H1 (cell line): ENCODE measurements at regions not wholly inside any gene's neighbourhood (a gene's known extent, or its start where the extent isn't known, plus 50 kb on each side); places are given as distances from the start of the nearest gene placed in this dataset.

Experiments used
- CTCF ChIA-PET: fragments of 300-600 bp; sonication (Branson Sonifier 250); formaldehyde crosslinking; loops from one replicate; lab custom pipeline; 2021; ENCODE audit not compliant: partially characterized antibody; lab: Charles Lee
- POLR2A ChIA-PET: fragments of 300-600 bp; sonication (Branson Sonifier 250); formaldehyde crosslinking; loops from one replicate; lab custom pipeline; 2021; ENCODE audit warnings: inconsistent platforms; ENCODE audit not compliant: partially characterized antibody; lab: Charles Lee
- DNase-seq, 2 experiments: peaks; one replicate each; pipeline versions ENCODE4 v3.0.0 to v3.0.0-alpha.2; 2010 to 2022; ENCODE audit warnings: low spot score in 2 of 2, low read depth in 1 of 2, mixed read lengths in 1 of 2
- FAIRE-seq: peaks from 2 replicates; lab custom pipeline; 2011; peaks lifted over from hg19 to GRCh38; lab: Jason Lieb, UNC
- H2AFZ ChIP-seq: 2 replicates; pipeline ENCODE4 v1.8.1; 2012; ENCODE audit warnings: low read length, inconsistent platforms
- H2AK5ac ChIP-seq: 2 replicates; pipeline ENCODE4 v1.6.1; 2013; ENCODE audit warnings: low read depth, low read length
- H2BK120ac ChIP-seq: replicated peaks from 2 replicates; pipeline ENCODE3; 2013; ENCODE audit warnings: low read depth, low read length, inconsistent platforms
- H2BK12ac ChIP-seq: 2 replicates; pipeline ENCODE4 v1.6.1; 2013; ENCODE audit warnings: low read depth, low read length
- H2BK15ac ChIP-seq: 2 replicates; pipeline ENCODE4 v1.6.1; 2013; ENCODE audit warnings: low read length
- H2BK20ac ChIP-seq: 2 replicates; pipeline ENCODE4 v1.6.1; 2013; ENCODE audit warnings: low read length
- H2BK5ac ChIP-seq: 2 replicates; pipeline ENCODE4 v1.6.1; 2013; ENCODE audit warnings: low read depth, low read length
- H3K14ac ChIP-seq: 2 replicates; pipeline ENCODE4 v1.6.1; 2013; ENCODE audit warnings: inconsistent platforms; ENCODE audit not compliant: insufficient read length
- H3K18ac ChIP-seq: 2 replicates; pipeline ENCODE4 v1.6.1; 2013; ENCODE audit warnings: low read length; ENCODE audit errors: extremely low read depth
- H3K23ac ChIP-seq: 2 replicates; pipeline ENCODE4 v1.6.1; 2013; ENCODE audit warnings: inconsistent platforms; ENCODE audit not compliant: insufficient read length
- H3K23me2 ChIP-seq: 2 replicates; pipeline ENCODE4 v1.6.1; 2013; ENCODE audit warnings: low read depth, low read length
- H3K27ac ChIP-seq: 2 replicates; pipeline ENCODE4 v1.6.1; 2011; ENCODE audit warnings: low read depth, low read length, inconsistent platforms
- H3K27me3 ChIP-seq, 4 experiments: replicated peaks in 1 of 4; 1 replicate in 1 of 4; 2 replicates in 3 of 4; pipeline versions ENCODE4 v1.6.1 to v1.8.1; 2011 to 2013; ENCODE audit warnings: low read length in 3 of 4, mild to moderate bottlenecking in 3 of 4, inconsistent platforms in 2 of 4, mixed read lengths in 2 of 4, moderate library complexity in 1 of 4; ENCODE audit not compliant: control insufficient read depth in 3 of 4, insufficient read depth in 3 of 4; ENCODE audit errors: extremely low read depth in 1 of 4
- H3K36me3 ChIP-seq, 4 experiments: 2 replicates each; pipeline versions ENCODE4 v1.6.1 to v1.8.1; 2011 to 2013; ENCODE audit warnings: mild to moderate bottlenecking in 4 of 4, low read length in 3 of 4, moderate library complexity in 2 of 4, control low read depth in 1 of 4, inconsistent platforms in 1 of 4; ENCODE audit not compliant: insufficient read depth in 4 of 4, control insufficient read depth in 2 of 4
- H3K4ac ChIP-seq: replicated peaks from 2 replicates; pipeline ENCODE3; 2013; ENCODE audit warnings: low read length, low read depth, mixed read lengths, inconsistent platforms; ENCODE audit not compliant: insufficient read length
- H3K4me1 ChIP-seq, 4 experiments: replicated peaks in 1 of 4; 1 replicate in 1 of 4; 2 replicates in 3 of 4; pipeline versions ENCODE4 v1.6.1 to v1.8.1; 2011 to 2013; ENCODE audit warnings: low read length in 3 of 4, inconsistent platforms in 2 of 4, mixed read lengths in 1 of 4; ENCODE audit not compliant: insufficient read depth in 4 of 4, control insufficient read depth in 3 of 4
- H3K4me2 ChIP-seq, 2 experiments: 2 replicates each; pipeline versions ENCODE4 v1.6.1 to v1.8.1; 2011 to 2013; ENCODE audit warnings: low read depth in 2 of 2, low read length in 2 of 2, control low read depth in 1 of 2, inconsistent platforms in 1 of 2, mild to moderate bottlenecking in 1 of 2; ENCODE audit not compliant: insufficient read depth in 1 of 2
- H3K4me3 ChIP-seq, 4 experiments: fragments of 200-600, 300-600 bp in 1 of 4; sonication (generic), shearing (Covaris generic), sonication (Bioruptor Twin) in 1 of 4; 2 replicates each; pipeline versions ENCODE4 v1.5.1 to v1.8.1; 2011 to 2016; ENCODE audit warnings: low read length in 4 of 4, low read depth in 3 of 4, control low read depth in 2 of 4, inconsistent platforms in 2 of 4, mild to moderate bottlenecking in 2 of 4, mixed read lengths in 1 of 4, moderate library complexity in 1 of 4; ENCODE audit not compliant: insufficient read depth in 2 of 4; ENCODE audit errors: extremely low read depth in 1 of 4
- H3K56ac ChIP-seq: replicated peaks from 2 replicates; pipeline ENCODE3; 2013; ENCODE audit warnings: low read depth, mild to moderate bottlenecking, mixed read lengths, low read length, inconsistent platforms; ENCODE audit not compliant: insufficient read length
- H3K79me1 ChIP-seq: 2 replicates; pipeline ENCODE4 v1.6.1; 2013; ENCODE audit warnings: low read depth, low read length, control low read depth
- H3K79me2 ChIP-seq, 2 experiments: 2 replicates each; pipeline versions ENCODE4 v1.6.1 to v1.8.1; 2012 to 2013; ENCODE audit warnings: low read length in 2 of 2, mild to moderate bottlenecking in 2 of 2, inconsistent platforms in 1 of 2; ENCODE audit not compliant: insufficient read depth in 2 of 2, control insufficient read depth in 1 of 2
- H3K9ac ChIP-seq, 4 experiments: replicated peaks in 1 of 4; 1 replicate in 1 of 4; 2 replicates in 3 of 4; pipeline versions ENCODE4 v1.6.1 to v1.8.1; 2011 to 2013; ENCODE audit warnings: low read depth in 3 of 4, low read length in 3 of 4, control low read depth in 2 of 4, mild to moderate bottlenecking in 2 of 4, moderate library complexity in 2 of 4, inconsistent platforms in 1 of 4; ENCODE audit errors: extremely low read depth in 1 of 4
- H3K9me3 ChIP-seq, 2 experiments: 2 replicates each; pipeline versions ENCODE4 v1.6.1 to v1.8.1; 2012 to 2013; ENCODE audit warnings: mild to moderate bottlenecking in 2 of 2, moderate library complexity in 2 of 2, control low read depth in 1 of 2, inconsistent platforms in 1 of 2, low read depth in 1 of 2, low read length in 1 of 2, mixed read lengths in 1 of 2; ENCODE audit not compliant: insufficient read depth in 2 of 2
- H4K20me1 ChIP-seq, 2 experiments: replicated peaks in 1 of 2; 2 replicates each; pipeline versions ENCODE3 to v1.8.1; 2011 to 2013; ENCODE audit warnings: inconsistent platforms in 2 of 2, low read length in 2 of 2, mild to moderate bottlenecking in 1 of 2; ENCODE audit not compliant: insufficient read depth in 2 of 2, control insufficient read depth in 1 of 2
- H4K5ac ChIP-seq: 2 replicates; pipeline ENCODE4 v1.6.1; 2013; ENCODE audit warnings: low read length, low read depth, mixed read lengths, inconsistent platforms; ENCODE audit not compliant: insufficient read length
- H4K8ac ChIP-seq: 2 replicates; pipeline ENCODE4 v1.8.0; 2013; ENCODE audit warnings: mild to moderate bottlenecking, moderate library complexity, low read length, inconsistent platforms; ENCODE audit not compliant: insufficient read depth; ENCODE audit errors: extremely low read depth
- H4K91ac ChIP-seq: replicated peaks from 2 replicates; pipeline ENCODE3; 2013; ENCODE audit warnings: low read length, mixed read lengths, inconsistent platforms; ENCODE audit not compliant: insufficient read length
- BACH1 ChIP-seq: IDR thresholded peaks from 2 replicates; pipeline ENCODE4 v1.6.1; 2012; ENCODE audit warnings: low read length, improper control_type of control experiment
- BRCA1 ChIP-seq: IDR thresholded peaks from 2 replicates; pipeline ENCODE4 v1.6.1; 2012; ENCODE audit warnings: low read depth, low read length, improper control_type of control experiment
- CREB1 ChIP-seq: IDR thresholded peaks from 2 replicates; pipeline ENCODE4 v1.6.1; 2012; ENCODE audit warnings: inconsistent platforms
- CTBP2 ChIP-seq: IDR thresholded peaks from 2 replicates; pipeline ENCODE4 v1.7.0; 2011; ENCODE audit warnings: borderline replicate concordance, mild to moderate bottlenecking, moderate library complexity, mixed read lengths, low read length; ENCODE audit not compliant: insufficient read depth, insufficient read length
- GTF2F1 ChIP-seq: IDR thresholded peaks from 2 replicates; pipeline ENCODE4 v1.6.1; 2012; ENCODE audit warnings: low read depth, low read length, improper control_type of control experiment, borderline replicate concordance
- JUN ChIP-seq: IDR thresholded peaks from 2 replicates; pipeline ENCODE4 v1.6.1; 2011; ENCODE audit warnings: low read depth, mild to moderate bottlenecking, improper control_type of control experiment, low read length
- KDM1A ChIP-seq: fragments of 200-600, 300-600 bp; sonication (generic); IDR thresholded peaks from 2 replicates; pipeline ENCODE4 v1.7.1; 2016; ENCODE audit warnings: mild to moderate bottlenecking, low read length, borderline replicate concordance
- MAFK ChIP-seq: IDR thresholded peaks from 2 replicates; pipeline ENCODE4 v1.6.1; 2012; ENCODE audit warnings: low read depth, mild to moderate bottlenecking, improper control_type of control experiment, low read length
- POLR2A ChIP-seq, 2 experiments: IDR thresholded peaks; 1 replicate in 1 of 2; 2 replicates in 1 of 2; pipeline ENCODE4 v1.6.1; 2011; ENCODE audit warnings: low read depth in 2 of 2, low read length in 2 of 2, mild to moderate bottlenecking in 2 of 2; ENCODE audit errors: control extremely low read depth in 1 of 2
- SIX5 ChIP-seq: IDR thresholded peaks from 2 replicates; pipeline ENCODE4 v1.6.1; 2011; ENCODE audit warnings: mild to moderate bottlenecking, low read depth, low read length
- TBP ChIP-seq: IDR thresholded peaks from 2 replicates; pipeline ENCODE4 v1.6.1; 2011; ENCODE audit warnings: low read depth, low read length, improper control_type of control experiment
- USF2 ChIP-seq: IDR thresholded peaks from 2 replicates; pipeline ENCODE4 v1.6.1; 2011; ENCODE audit warnings: low read length, improper control_type of control experiment
- WGBS, 2 experiments: shearing (Covaris generic) in 1 of 2; methylation state at CpG; one replicate each; pipeline versions ENCODE4 v1.1.6 to v1.1.7; 2013 to 2015; ENCODE audit warnings: low lambda C conversion rate in 2 of 2, mixed read lengths in 2 of 2, inconsistent platforms in 1 of 2, low coverage in 1 of 2, missing lambda C conversion rate in 1 of 2; ENCODE audit not compliant: insufficient replicate concordance in 2 of 2, insufficient coverage in 1 of 2, insufficient read length in 1 of 2; ENCODE audit errors: extremely low coverage in 1 of 2, missing lambda C conversion rate in 1 of 2; 5-methylcytosine and 5-hydroxymethylcytosine counted together

- H2AFZ ChIP-seq: no peak overlapping the region
- no peak overlapping the region for H2BK20ac ChIP-seq
- no peaks in the 10 kb centered on the region; a peak in 2 of 7 replicates for H3K4me1 ChIP-seq
- FAIRE-seq: no peak
- H4K5ac ChIP-seq: no peak overlapping the region
- no peaks in the 10 kb centered on the region for H3K79me2 ChIP-seq
- no peak overlapping the region for H4K8ac ChIP-seq
- ChIA-PET CTCF (interaction anchor here (1.0 kb wide), 1 partner anchor 725 kb away, joined by 3 read pairs; no protein-coding TSS in a partner anchor), POLR2A (no interaction called here)
- H3K18ac ChIP-seq: no peak overlapping the region
- H2BK5ac ChIP-seq: no peak overlapping the region
- 75% methylated on average over 3 of the region's 3 CpGs; no CpG with 5 or more reads in 1 of the 2 experiments for WGBS, 2 experiments
- H3K79me1 ChIP-seq: no peaks in the 10 kb centered on the region
- no peak overlapping the region for H3K23ac ChIP-seq
- H2AK5ac ChIP-seq: no peak overlapping the region
- H4K91ac ChIP-seq: no peak overlapping the region
- DNase-seq: no peak
- no peak overlapping the region for H2BK15ac ChIP-seq
- no peak overlapping the region for H3K27ac ChIP-seq
- H3K4me2 ChIP-seq: no peak overlapping the region
- H3K27me3 ChIP-seq: no peaks in the 10 kb centered on the region
- H2BK12ac ChIP-seq: no peak overlapping the region
- no peak overlapping the region for H2BK120ac ChIP-seq
- H3K36me3 ChIP-seq: no peaks in the 10 kb centered on the region
- H3K56ac ChIP-seq: no peak overlapping the region
- H3K23me2 ChIP-seq: no peaks in the 10 kb centered on the region
- no peak overlapping the region for H3K9ac ChIP-seq
- no peak overlapping the region for H3K4me3 ChIP-seq
- no peaks in the 10 kb centered on the region for H3K9me3 ChIP-seq
- no peaks in the 10 kb centered on the region for H4K20me1 ChIP-seq
- no peak overlapping the region for H3K14ac ChIP-seq
- H3K4ac ChIP-seq: no peak overlapping the region
- TF ChIP-seq MAFK (no peak), BACH1 (no peak), CTBP2 (no peak), JUN (no peak), POLR2A (IDR thresholded peaks at IDR 0.05; ENCODE audit: control extremely low read depth in 1 of 2, low read depth in 2 of 2, low read length in 2 of 2) (no peak), GTF2F1 (no peak), SIX5 (no peak), BRCA1 (no peak), CREB1 (no peak), KDM1A (no peak), USF2 (no peak), TBP (no peak)
Observed at GRCh38 chr2:49767316-49767715, 613.0 kb upstream of the FSHR start.
